ENCODE measurements at regions not wholly inside any gene's neighbourhood (a gene's known extent, or its start where the extent isn't known, plus 50 kb on each side); places are given as distances from the start of the nearest gene placed in this dataset.

- no peaks in the 10 kb centered on the region for H3K36me3 ChIP-seq
- H3K27me3 ChIP-seq = no peaks in the 10 kb centered on the region
- H3K4me3 ChIP-seq = no peak overlapping the region
- no peak for DNase-seq
- no peaks in the 10 kb centered on the region for H3K9me3 ChIP-seq
- TF ChIP-seq POLR2A (IDR thresholded peaks at IDR 0.05) (no peak), CTCF (IDR thresholded peaks at IDR 0.05) (no peak)
- no peaks in the 10 kb centered on the region for H3K4me1 ChIP-seq
- intact Hi-C loops (cut with DNase I; ENCODE audit: low total_unique reads) = no loop called here
- H3K27ac ChIP-seq = no peak overlapping the region
These were observed 474.0 kb upstream of the NRP1 start for GRCh38 chr10:33808475-33808874.

- Histone ChIP-seq H3K36me3 (no peaks in the 10 kb centered on the region), H3K27ac (no peak overlapping the region), H3K27me3 (no peaks in the 10 kb centered on the region), H3K9me3 (no peaks in the 10 kb centered on the region), H3K4me3 (no peak overlapping the region), H3K4me1 (no peaks in the 10 kb centered on the region)
- DNase-seq = no peak
- no peak for TF ChIP-seq CTCF (IDR thresholded peaks at IDR 0.05)
- no peak for TF ChIP-seq POLR2A (IDR thresholded peaks at IDR 0.05)
- intact Hi-C loops (cut with DNase I; ENCODE audit: low total_unique reads) = no loop called here
These were observed 473.3 kb upstream of the NRP1 start for GRCh38 chr10:33807531-33808359.

GRCh38 chr10:33805831-33806230 is 471.4 kb upstream of the NRP1 start:
- TF ChIP-seq POLR2A (IDR thresholded peaks at IDR 0.05) (no peak), CTCF (IDR thresholded peaks at IDR 0.05) (no peak)
- intact Hi-C loops (cut with DNase I; ENCODE audit: low total_unique reads) = no loop called here
- Histone ChIP-seq H3K9me3 (no peaks in the 10 kb centered on the region), H3K4me1 (no peaks in the 10 kb centered on the region), H3K4me3 (no peak overlapping the region), H3K36me3 (no peaks in the 10 kb centered on the region), H3K27me3 (no peaks in the 10 kb centered on the region), H3K27ac (no peak overlapping the region)
- DNase-seq = no peak

DNA sequence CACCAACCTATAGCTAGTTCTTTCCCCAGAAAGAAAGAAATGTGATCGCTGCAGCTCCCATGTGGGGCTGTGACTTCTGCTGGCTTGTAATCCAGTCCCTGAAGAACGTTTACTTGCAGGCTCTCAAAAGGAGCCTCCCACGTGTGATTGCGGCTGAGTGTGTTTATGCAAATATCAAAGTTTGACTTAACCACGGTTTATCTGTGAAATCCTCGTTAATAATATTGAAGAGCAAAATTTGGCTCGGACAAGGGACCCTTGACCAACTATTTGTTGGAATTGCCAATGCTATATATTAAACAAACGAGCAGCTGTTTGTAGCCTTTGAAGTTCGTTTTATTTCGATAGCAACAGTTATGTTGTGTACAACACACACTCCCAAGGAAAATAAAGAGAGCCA is 470.1 kb upstream of the NRP1 start:
- TF ChIP-seq POLR2A (IDR thresholded peaks at IDR 0.05) (no peak), CTCF (IDR thresholded peaks at IDR 0.05) (no peak)
- no peak overlapping the region for H3K4me3 ChIP-seq
- H3K27ac ChIP-seq = no peak overlapping the region
- H3K4me1 ChIP-seq = no peaks in the 10 kb centered on the region
- no peaks in the 10 kb centered on the region for H3K27me3 ChIP-seq
- intact Hi-C loops (cut with DNase I; ENCODE audit: low total_unique reads) = no loop called here
- DNase-seq = peak; percentile 35 to 49
- H3K9me3 ChIP-seq = no peaks in the 10 kb centered on the region
- H3K36me3 ChIP-seq = no peaks in the 10 kb centered on the region

DNA sequence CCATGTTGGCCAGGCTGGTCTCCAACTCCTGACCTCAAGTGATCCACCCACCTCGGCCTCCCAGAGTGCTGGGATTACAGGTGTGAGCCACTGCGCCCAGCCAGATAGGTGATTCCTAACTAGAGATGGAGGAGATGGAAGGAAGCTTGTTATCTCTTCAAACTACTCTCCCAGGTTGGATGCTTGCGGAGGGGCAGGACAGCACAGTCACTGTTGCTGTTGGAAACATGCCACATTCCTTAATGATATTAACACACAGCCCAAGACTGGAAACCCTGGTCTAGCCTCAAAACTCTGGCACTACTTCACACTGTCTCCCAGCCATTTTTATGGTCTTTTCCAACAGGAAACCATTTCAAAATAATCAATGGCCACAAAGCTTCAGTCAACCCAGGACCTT is 468.8 kb upstream of the NRP1 start:
- Histone ChIP-seq H3K9me3 (no peaks in the 10 kb centered on the region), H3K27me3 (no peaks in the 10 kb centered on the region), H3K36me3 (no peaks in the 10 kb centered on the region), H3K27ac (no peak overlapping the region), H3K4me1 (no peaks in the 10 kb centered on the region), H3K4me3 (no peak overlapping the region)
- intact Hi-C loops (cut with DNase I; ENCODE audit: low total_unique reads) = no loop called here
- TF ChIP-seq CTCF (IDR thresholded peaks at IDR 0.05) (no peak), POLR2A (IDR thresholded peaks at IDR 0.05) (no peak)
- no peak for DNase-seq

Data from uterus (tissue), 3 donors.